GM19238 (cell line): ENCODE measurements at regions not wholly inside any gene's neighbourhood (a gene's known extent, or its start where the extent isn't known, plus 50 kb on each side); places are given as distances from the start of the nearest gene placed in this dataset.
"Not testable (repeated sequence)": the region's sequence is repeated elsewhere in the genome, so short reads cannot be mapped to it uniquely, and the experiment has no call there.

Experiments
- DNase-seq: peaks from one replicate; pipeline ENCODE4 v3.0.0; 2011; ENCODE audit warnings: low spot score; ENCODE audit not compliant: insufficient read length

DNA sequence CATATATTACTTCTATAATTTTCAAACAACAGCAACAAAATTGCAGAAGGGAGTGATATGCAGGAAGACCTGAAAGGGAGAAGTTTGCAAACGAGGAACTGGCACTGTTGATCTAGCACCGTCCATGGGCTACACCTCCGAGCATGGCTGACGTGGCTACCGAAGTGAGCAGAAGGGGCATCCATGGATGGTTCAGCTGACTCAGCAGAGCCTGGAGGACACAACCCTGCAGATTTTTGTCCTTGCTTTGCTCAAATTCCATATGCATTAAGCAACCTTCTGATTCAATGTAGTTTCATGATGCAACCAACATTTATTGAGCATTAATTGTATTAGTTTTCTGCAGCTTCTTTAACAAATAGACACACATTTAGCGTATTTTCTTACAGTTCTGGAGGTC lies 191.2 kb downstream of the C1orf94 start:
- no peak for DNase-seq

DNA sequence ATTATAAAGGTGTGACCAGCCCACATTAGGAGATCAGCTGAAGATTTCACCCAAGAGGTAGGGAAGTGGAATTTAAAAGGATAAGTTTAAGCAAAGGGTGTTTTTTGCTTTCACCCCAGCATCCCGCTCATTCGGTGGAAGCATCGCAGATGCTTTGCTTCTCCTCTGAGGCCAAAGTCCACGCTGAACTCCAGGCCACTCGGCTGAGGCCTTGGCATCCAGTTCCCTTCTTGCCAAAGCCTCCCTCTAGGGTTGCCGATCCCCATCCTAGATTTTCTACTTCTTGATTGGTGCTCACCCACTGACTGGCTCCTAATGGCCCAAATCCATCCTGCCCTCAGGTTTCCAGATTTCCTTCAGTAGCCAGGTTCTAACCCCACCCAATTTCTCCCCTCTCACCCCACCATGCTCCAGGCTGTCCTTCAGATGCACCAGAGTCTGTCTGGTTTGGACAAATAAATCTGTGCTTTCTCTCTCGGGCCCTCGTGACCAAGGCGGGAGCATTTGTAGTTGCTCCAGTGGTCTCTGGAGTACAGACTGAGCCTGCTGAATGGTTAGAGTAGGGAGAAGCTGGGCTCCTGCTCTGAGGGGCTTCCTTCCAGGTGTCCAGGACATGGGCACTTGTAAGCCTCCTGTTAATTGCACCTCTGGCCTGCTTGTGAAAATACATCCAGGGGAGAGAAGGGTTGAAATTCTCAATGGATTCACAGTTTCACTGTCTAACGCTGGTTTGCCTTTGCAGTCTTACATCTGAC lies 193.2 kb downstream of the C1orf94 start:
- no peak for DNase-seq

DNA sequence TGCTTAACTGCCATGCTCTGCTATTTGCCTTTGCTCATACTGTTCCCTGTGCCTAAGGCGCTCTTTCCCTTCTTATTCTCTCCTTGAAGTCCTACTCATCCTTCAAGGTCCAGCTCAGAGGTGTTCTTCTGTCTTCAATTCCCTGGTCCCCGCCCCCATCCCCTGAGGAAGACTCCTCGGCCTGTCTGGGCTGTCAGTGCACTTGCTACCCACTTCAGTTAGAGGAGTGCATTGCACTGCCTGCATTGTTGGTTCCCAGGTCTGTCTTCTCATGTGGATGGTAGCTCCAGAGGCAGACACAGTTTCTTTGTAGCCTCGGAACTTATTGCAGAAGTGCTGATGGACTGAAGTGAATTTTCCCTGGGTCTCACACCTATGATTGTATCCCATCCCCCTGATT lies 194.0 kb downstream of the C1orf94 start:
- no peak for DNase-seq

DNA sequence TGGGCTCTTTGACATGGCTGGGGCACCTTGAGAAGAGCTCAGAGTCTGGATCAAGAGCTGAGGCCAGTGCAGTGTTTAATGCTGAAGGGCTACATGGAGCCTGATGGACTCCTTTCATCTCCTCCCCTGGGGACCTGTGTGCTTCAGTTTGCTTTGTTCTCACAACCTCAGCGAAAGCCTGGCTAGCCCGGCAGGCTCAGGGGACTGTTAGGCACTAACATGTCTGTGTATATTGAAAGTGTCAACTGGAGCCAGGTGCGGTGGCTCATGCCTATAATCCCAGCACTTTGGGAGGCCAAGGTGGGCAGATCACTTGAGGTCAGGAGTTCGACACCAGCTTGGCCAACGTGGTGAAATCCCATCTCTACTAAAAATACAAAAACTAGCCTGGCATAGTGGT lies 194.5 kb downstream of the C1orf94 start:
- not testable (repeated sequence) for DNase-seq

DNA sequence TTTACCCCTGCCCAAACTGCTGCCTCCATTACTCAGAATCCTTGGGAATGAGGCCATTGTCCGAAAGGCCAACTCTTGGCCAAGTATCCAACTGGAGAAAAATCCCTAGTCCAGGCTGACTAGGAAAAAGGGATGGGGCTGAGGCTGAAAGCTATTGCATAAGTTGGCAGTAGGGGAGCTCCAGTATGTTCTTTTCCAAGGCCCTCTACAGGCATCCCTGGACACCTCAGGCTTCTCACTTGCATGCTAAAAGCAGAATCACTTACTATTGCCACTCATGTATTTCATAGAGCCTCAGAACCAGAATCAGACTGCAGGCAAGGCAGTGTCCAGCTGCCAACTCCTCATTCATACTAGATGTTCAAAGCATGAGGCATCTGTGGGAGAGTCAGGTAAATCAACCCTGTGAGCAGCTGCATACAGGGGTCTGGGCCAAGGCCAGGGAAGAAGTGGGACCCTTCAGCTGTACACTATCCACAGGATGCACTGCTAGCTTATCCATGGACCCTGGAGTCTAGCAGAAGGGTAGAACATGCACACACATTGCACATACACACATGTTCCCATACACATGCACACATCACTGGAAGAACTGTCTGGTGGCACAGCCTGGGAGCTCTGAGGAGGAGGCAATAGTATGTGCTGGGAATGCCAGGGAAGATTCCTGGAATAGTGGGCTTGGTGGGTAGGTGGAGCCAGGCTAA lies 195.3 kb downstream of the C1orf94 start:
- DNase-seq = no peak

DNA sequence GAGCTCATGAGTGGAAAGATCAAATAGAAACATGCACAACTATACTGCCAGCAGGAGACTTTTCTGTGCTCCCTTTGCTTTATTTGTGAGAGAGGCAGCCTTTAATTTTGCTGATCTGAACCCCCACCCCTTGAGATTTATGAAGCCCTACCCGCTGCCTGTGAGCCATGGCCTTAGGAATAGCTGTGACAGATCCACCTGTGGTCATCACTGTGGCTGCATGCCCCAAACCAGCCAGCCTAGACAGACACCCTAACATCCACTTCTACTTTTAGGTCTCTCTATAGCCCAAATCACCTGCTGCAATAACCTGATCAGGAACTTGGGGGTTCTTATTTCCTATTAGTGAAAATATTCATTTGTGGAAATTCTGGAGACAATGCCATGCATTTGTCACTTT lies 196.2 kb downstream of the C1orf94 start:
- DNase-seq = no peak

DNA sequence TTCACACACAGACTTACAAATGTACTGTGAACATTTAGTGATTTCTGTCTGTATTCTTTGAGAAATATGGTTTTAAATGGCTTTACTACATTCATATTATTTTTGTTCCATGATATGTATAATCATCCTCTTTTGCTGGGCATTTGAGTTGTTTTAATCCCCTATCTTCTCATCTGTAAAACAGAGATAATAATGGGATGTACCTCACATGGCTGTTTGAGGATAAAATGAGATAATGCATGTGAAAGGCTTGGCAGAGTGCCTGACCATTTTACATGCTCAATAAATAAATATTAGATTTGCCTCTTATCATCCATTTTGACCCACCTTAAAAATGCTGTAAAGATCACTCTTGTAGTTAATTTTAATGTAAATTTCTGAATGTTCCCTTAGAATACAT lies 197.2 kb downstream of the C1orf94 start:
- DNase-seq = no peak

DNA sequence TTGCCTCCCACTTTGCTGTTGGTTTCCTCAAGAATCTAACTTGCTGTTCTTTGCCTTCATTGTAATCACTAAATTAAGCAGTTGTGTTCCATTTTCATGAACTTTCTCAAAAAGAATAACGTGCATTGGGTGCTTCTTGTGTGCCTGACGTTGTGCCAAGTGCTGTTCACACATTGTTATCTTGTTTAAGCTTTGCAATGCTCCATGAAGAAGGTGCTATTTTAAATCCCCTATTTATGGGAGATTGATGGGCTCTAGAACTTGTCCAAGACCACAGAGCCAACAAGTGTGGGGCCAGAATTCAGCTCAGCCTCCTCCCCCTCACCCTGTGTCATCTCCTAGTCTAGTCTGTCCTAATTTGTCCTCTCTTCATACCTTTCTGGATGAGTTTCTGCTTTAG lies 199.8 kb downstream of the C1orf94 start:
- DNase-seq = no peak

DNA sequence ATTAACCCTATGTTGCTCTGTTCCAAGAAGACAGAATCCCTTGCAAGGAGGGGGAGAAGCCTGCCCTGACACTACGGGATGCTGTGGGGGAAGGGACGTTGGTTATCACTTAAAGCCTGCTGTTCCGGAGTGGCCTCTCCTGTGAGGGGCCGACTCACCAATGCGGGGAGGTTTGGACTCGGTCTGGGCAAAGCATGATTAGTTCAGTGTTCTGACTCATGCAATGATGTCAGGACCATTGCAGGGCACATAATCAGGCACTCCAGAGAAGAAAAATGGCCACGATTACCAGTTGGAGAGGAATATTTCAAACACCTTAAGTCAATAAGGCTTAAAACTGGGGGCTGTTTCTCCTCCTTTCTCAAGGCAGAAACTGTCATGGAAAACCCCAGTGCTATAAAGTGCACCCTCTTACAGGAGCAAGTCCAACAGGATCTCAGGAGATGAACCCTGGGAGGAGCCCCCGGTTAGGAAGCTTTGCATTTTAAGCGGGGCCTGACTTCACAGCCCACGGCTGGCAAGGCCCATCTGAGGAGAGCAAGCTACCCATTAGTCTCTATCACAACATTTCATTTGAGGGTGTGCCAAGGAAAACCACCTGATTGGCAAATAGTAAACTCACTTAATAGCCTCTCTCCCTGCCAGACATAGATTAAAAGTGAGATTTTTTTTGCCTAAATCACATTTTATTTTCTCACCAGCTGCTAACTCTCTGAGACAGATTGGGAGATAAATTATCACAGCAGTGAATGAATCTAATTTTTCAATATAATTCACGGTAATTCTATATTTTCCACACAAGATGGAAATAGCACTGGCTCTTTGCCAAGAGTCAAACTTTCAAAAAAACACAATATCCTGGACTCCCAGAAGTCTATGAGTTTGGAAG lies 202.5 kb downstream of the C1orf94 start:
- no peak for DNase-seq

DNA sequence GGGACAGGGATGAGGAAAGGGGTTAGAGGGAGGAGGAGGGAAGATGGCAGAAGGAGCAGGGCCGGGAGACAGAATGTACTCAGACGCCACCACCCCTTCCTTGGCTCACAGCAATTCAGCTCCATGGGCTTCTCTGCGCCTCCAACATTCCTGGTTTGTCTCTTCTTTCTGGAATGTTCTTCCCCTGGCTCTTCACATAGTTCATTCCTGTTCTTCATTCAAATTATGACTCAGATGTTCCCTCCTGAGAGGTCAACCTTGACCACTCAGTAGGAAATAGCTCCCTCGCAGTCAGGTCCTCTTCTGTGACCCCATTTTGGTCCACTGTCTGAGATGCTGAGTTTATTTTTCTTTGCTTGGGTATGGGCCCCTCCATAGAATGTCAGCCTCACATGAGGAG lies 203.2 kb downstream of the C1orf94 start:
- no peak for DNase-seq

DNA sequence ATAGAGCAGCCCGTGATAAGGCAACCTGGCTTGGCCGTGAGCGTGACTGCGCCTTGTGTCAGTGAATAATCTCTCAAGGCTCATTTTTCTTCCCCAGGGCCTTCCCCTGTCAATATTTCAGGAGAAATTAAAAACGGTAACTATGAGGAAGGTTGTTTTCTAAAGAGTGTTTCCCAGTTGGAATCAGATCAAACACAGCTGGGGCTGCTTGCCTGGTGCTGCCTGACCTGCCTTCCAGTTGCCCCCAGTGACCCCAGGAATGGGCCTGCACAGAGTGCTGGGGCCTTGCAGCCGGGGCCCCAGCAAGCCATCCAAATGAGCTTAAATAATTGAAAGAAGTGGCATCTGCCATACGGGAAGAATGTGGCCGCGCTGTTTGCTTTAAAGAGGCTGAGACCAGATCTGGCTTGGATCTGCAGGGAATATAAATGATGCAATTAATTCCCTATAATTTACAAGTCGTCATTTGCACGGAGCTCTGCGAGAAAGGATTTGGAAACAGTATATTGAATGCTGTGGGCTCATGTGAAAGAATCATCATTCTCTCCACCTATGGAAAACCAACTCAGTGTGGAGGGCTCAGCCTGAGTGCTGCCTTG lies 203.9 kb downstream of the C1orf94 start:
- DNase-seq = no peak

DNA sequence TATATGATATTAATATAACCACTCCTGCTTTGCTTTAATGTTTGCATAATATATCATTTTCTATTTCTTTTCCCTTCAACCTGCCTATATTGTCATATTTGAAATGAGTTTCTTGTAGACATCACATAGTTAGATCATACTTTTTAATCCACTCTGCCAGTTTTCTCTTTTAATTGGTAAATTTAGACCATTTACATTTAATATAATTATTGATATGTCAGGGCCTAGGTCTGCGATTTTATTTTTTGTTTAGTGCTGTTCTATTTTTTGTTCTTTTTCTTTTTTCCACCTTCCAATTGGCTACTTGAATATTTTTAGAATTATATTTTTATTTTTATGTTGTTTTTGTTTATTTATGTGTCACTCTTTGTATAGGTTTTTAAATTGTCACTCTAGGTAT lies 213.3 kb downstream of the C1orf94 start:
- DNase-seq = no peak

DNA sequence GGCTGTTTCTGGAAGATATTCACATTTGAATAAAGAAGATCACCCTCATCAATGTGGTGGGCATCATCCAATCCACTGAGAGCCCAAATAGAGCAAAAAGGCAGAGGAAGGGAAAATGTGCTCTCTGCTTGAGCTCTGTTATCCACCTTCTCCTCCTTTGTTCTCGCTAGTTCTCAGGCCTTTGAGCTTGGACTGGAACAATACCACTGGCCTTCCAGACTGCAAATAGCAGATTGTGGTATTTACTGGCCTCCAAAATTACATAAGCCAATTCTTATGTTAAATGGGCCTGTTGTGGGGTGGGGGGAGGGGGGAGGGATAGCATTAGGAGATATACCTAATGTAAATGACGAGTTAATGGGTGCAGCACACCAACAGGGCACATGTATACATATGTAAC lies 219.3 kb downstream of the C1orf94 start:
- no peak for DNase-seq

DNA sequence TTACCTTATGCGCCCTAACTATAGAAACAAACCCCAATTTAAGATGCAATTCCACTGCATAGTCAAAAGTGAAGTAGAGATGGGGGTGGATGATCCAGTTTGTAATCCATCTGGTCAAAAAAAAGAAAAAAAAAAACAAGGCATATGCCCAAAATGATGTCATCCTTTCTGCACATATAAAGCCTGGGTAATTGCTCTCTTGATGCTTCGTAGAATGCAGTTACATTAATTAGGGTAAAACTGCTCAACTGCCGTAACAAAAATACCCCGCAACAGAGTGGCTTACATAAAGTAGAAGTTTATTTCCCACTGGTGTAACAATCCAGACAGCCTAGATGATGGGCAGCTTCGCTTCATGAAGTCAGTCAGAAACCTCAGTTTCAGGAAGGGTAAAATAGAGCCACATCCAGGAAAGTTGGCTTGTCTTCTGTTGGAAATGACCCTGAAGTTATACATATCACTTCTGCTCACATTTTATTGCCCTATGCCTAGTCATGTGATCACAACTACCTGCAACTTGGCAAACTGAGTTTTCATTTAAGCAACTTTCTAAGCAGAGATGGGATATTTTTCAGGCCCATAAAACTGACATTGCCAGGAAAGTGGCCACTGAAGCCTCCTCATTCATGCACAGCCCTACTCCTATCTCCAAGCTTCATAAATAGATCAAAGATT lies 221.7 kb downstream of the C1orf94 start:
- no peak for DNase-seq

DNA sequence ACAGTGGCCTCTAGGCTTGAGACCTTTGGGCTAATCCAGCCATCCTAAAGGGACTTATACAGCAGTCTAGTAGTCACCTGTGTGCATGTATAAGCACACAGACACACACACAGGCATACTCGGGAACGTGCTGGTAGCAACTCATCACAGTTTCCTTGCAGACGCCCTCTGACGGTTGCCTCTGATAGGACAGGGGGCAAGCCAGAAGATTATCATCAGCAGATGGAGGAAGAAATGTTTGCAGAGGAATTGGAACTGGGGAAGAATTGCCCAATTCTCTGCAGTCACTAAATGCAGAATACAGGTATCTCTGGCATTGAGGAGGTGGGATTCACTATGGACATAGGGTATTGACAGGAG lies 222.2 kb downstream of the C1orf94 start:
- no peak for DNase-seq

DNA sequence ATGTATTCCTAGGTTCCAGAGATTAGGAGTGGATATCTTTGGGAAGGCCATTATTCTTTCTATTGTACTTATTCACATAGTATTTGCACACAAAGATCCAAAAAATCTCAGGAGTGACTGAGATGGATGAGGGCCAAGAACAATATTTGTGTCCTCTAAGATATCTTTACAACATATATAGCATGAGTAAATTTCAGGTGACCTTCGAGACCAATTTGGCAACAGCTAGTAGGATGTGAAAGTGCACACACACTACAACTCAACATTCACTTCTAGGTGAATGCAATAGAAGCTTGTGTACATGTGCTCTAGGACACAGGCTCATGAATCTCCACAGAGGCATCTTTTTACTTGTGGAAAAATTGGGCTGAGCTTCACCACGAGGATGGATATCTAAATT lies 224.0 kb downstream of the C1orf94 start:
- no peak for DNase-seq

DNA sequence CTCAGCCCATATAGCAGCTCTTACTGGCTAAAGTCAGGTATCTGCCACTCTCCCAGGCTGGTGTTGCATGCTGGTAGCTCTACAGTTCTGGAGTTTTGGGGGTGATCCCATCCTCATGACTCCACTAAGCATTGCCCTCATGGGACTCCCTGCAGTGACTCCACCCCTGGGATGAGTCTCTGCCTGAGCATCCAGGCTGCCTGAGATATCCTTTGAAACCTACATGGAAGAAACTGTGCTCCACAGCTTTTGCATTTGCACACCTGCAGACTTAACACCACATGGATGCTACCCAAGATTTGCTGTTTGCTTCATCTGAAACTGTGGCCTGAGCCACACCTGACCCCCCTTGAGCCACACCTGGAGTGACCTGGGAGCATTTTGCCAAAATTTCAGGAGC lies 226.4 kb downstream of the C1orf94 start:
- no peak for DNase-seq

DNA sequence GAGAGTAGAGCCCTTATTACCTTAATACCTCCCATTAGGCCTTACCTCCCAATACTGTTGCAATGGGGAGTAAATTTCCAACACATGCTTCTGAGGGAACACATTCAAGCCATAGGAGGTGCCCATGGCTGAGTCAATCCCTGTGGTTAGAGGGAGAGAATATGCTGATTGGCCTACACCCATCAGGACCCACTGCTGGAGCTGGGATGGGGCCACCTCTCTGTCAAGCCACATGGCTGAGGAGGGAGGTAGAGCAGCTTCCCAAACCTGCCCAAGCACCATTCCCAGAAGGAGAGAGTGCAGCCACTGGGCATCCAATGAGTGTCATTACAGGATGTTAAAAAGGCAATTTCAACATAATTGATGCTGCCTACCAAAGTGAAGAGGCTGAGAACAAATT lies 228.1 kb downstream of the C1orf94 start:
- DNase-seq = no peak

DNA sequence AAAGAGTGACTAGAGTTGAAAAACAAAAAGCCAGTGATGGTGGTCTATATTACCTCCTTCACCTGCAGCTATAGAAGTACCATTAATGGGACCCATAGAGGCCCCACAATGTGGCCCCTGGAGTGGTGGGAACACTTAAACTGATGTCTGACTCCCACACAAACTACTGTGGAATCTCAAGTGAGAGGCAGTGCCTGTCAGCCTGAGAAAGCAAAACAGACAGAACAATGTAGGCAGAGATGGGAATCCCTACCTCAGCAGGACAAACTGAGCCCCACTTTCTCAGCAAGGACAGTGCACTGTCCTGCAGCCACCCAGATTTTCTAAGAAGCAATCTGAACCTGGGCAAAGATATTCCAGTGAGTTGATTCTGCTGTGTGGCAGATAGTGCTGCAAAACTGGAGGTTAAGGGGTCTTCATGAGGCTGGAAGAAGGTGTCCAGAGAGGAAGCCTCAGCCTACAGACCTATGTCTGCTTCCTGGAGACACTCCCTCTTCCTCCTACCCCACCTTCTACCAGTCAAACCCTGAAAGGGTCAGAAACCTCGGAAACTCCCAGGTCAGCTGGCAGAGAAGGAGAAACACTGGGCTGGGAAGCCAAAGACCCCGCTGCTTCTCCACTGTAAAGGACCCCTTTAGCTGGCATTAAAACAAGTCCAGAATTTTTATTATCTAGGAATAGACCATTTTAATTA lies 228.7 kb downstream of the C1orf94 start:
- DNase-seq = no peak

DNA sequence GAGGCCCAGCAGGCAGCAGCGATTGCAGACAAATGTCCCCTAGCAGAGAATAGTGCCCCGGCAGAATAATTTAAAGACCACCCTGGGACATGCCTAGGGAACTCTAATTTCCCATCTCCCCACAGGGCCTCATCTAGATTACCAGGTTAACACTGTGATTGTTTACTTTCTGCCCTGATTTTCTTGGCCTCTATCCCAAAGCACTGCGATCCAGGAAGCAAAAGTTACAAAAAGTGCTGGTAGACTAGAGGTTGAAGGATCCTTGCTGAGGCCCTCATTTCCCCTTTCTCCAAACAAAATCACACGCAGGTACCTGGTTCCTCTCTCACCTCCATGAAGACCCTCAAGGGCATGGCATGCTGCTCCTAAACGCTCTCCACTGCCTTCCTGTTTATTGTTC lies 229.7 kb downstream of the C1orf94 start:
- DNase-seq = no peak
